K562 (cell line): ENCODE measurements at regions not wholly inside any gene's neighbourhood (a gene's known extent, or its start where the extent isn't known, plus 50 kb on each side); places are given as distances from the start of the nearest gene placed in this dataset.

Source experiments
- ATAC-seq: fragments of 200-7000 bp; cut with Tn5 transposase; 3 replicates; pipeline ENCODE4 v1.9.1; 2020; ENCODE audit warnings: moderate library complexity
- BruUV-seq: library from RNA; stranded (reverse); fragments of 400-500 nt; replicated peaks from 2 replicates; lab custom pipeline; 2021; lab: Mats Ljungman, UMichigan
- CTCF ChIA-PET: fragments of 300-600 bp; formaldehyde crosslinking; extraction: SDS; loops from one replicate; lab custom pipeline; 2021; ENCODE audit warnings: low intra/inter-chr PET ratio; lab: Yijun Ruan, JAX
- POLR2A ChIA-PET: fragments of 300-600, 350-650 bp; sonication (Branson Sonifier 250); formaldehyde crosslinking; extraction: SDS; loops from one replicate; lab custom pipeline; 2021; ENCODE audit warnings: antibody characterized with exemption, inconsistent platforms; lab: Yijun Ruan, JAX
- DNase-seq, 4 experiments: peaks; one replicate each; pipeline versions ENCODE4 v3.0.0 to v3.0.0-alpha.2; 2011 to 2018; ENCODE audit warnings: low spot score in 3 of 4, mixed read lengths in 3 of 4; ENCODE audit errors: extremely low read depth in 1 of 4
- FAIRE-seq: peaks from 2 replicates; lab custom pipeline; 2011; peaks lifted over from hg19 to GRCh38; lab: Jason Lieb, UNC
- H2AFZ ChIP-seq: 2 replicates; pipeline ENCODE4 v1.6.0; 2011; ENCODE audit warnings: low read depth, low read length, control low read depth, inconsistent platforms
- H3K27ac ChIP-seq: fragments of 200-600 bp; 3 replicates; pipeline ENCODE4 v1.8.0; 2011; ENCODE audit warnings: low read depth, mild to moderate bottlenecking, control low read depth, inconsistent platforms, low read length, moderate library complexity, mixed read lengths; ENCODE audit errors: extremely low read depth
- H3K27me3 ChIP-seq, 2 experiments: fragments of 300-600 bp in 1 of 2; 2 replicates in 1 of 2; 3 replicates in 1 of 2; pipeline versions ENCODE4 v1.6.0 to v1.8.0; 2011; ENCODE audit warnings: inconsistent platforms in 2 of 2, low read length in 2 of 2, mild to moderate bottlenecking in 1 of 2, mixed read lengths in 1 of 2, moderate library complexity in 1 of 2; ENCODE audit not compliant: control insufficient read depth in 2 of 2, insufficient read depth in 2 of 2
- H3K36me3 ChIP-seq: fragments of 300-600 bp; 3 replicates; pipeline ENCODE4 v1.8.0; 2011; ENCODE audit warnings: mild to moderate bottlenecking, low read length, inconsistent platforms; ENCODE audit not compliant: control insufficient read depth, insufficient read depth
- H3K4me1 ChIP-seq, 2 experiments: fragments of 200-600 bp in 1 of 2; replicated peaks in 1 of 2; 2 replicates in 1 of 2; 3 replicates in 1 of 2; pipeline versions ENCODE4 v1.5.1 to v1.8.0; 2011; ENCODE audit warnings: inconsistent platforms in 2 of 2, low read length in 2 of 2, mild to moderate bottlenecking in 1 of 2, mixed read lengths in 1 of 2, moderate library complexity in 1 of 2; ENCODE audit not compliant: control insufficient read depth in 2 of 2, insufficient read depth in 2 of 2
- H3K4me2 ChIP-seq: 2 replicates; pipeline ENCODE4 v1.6.1; 2011; ENCODE audit warnings: low read length, control low read depth, inconsistent platforms, mixed read lengths; ENCODE audit not compliant: insufficient read depth
- H3K4me3 ChIP-seq: fragments of 200-600 bp; sonication (generic), shearing (Covaris generic); 2 replicates; pipeline ENCODE4 v1.5.1; 2016; ENCODE audit warnings: control low read depth, inconsistent platforms
- H3K79me2 ChIP-seq: fragments of 200-600 bp; 3 replicates; pipeline ENCODE4 v1.8.0; 2011; ENCODE audit warnings: low read length, inconsistent platforms; ENCODE audit not compliant: control insufficient read depth, insufficient read depth
- H3K9ac ChIP-seq, 2 experiments: 2 replicates each; pipeline versions ENCODE4 v1.6.0 to v1.6.1; 2011; ENCODE audit warnings: low read depth in 2 of 2, low read length in 2 of 2, control low read depth in 1 of 2, inconsistent platforms in 1 of 2, mild to moderate bottlenecking in 1 of 2, mixed read lengths in 1 of 2; ENCODE audit not compliant: insufficient read depth in 1 of 2
- H3K9me1 ChIP-seq: one replicate; pipeline ENCODE4 v1.6.0; 2011; ENCODE audit warnings: inconsistent platforms, mild to moderate bottlenecking, low read length, moderate library complexity; ENCODE audit not compliant: control insufficient read depth, insufficient read depth
- H3K9me3 ChIP-seq: replicated peaks from 2 replicates; pipeline ENCODE4 v1.5.1; 2011; ENCODE audit warnings: low read depth, low read length, inconsistent platforms; ENCODE audit not compliant: control insufficient read depth, insufficient read depth
- H4K20me1 ChIP-seq: replicated peaks from 2 replicates; pipeline ENCODE4 v1.6.1; 2011; ENCODE audit warnings: low read length, inconsistent platforms, mixed read lengths; ENCODE audit not compliant: control insufficient read depth, insufficient read depth
- CBX8 ChIP-seq: fragments of 200-600 bp; sonication (generic); IDR thresholded peaks from 2 replicates; pipeline ENCODE4 v1.6.1; 2012; ENCODE audit warnings: borderline replicate concordance, mixed run types, low read depth, mild to moderate bottlenecking, moderate library complexity, mixed read lengths, low read length, control low read depth, inconsistent platforms; ENCODE audit not compliant: poor library complexity, severe bottlenecking; ENCODE audit errors: extremely low read depth
- CREM ChIP-seq: IDR thresholded peaks from 2 replicates; pipeline ENCODE4 v1.6.1; 2014; ENCODE audit warnings: antibody characterized with exemption, low read depth
- E4F1 ChIP-seq: fragments of 250-450 bp; sonication (Bioruptor Pico); IDR thresholded peaks from 2 replicates; pipeline ENCODE4 v1.5.0; 2021; ENCODE audit warnings: mild to moderate bottlenecking, borderline replicate concordance
- ELF2 ChIP-seq: fragments of 250-450 bp; sonication (Bioruptor Pico); IDR thresholded peaks from 2 replicates; pipeline ENCODE4 v1.5.0; 2021; ENCODE audit warnings: mild to moderate bottlenecking
- ETV1 ChIP-seq: fragments of 450-650 bp; conservative IDR thresholded peaks from 2 replicates; pipeline ENCODE4 v1.6.1; 2016; ENCODE audit warnings: missing genetic modification characterization, control low read depth, low read depth, missing compliant biosample characterization
- NR2C2 ChIP-seq, 2 experiments: fragments of 200-800 bp in 1 of 2; sonication (Bioruptor generic) in 1 of 2; sonication (generic) in 1 of 2; formaldehyde crosslinking in 1 of 2; IDR thresholded peaks; 2 replicates each; pipeline versions ENCODE4 v1.6.1 to v1.8.0; 2016 to 2022; ENCODE audit warnings: mild to moderate bottlenecking in 1 of 2, missing compliant biosample characterization in 1 of 2, missing genetic modification characterization in 1 of 2, missing genetic modification reagents in 1 of 2
- POLR2AphosphoS2 ChIP-seq: IDR thresholded peaks from 2 replicates; pipeline ENCODE4 v1.6.1; 2012; ENCODE audit warnings: low read length, improper control_type of control experiment
- PPARD ChIP-seq: fragments of 250-450 bp; sonication (Bioruptor Pico); IDR thresholded peaks from 2 replicates; pipeline ENCODE4 v1.8.0; 2022; ENCODE audit warnings: inconsistent platforms, mild to moderate bottlenecking, moderate library complexity
- SPI1 ChIP-seq: IDR thresholded peaks from 2 replicates; pipeline ENCODE4 v1.6.1; 2011; ENCODE audit warnings: low read depth, low read length, control low read depth, borderline replicate concordance
- SREBF2 ChIP-seq: sonication (generic); formaldehyde crosslinking; IDR thresholded peaks from 2 replicates; pipeline ENCODE4 v1.4.0; 2020; ENCODE audit warnings: mild to moderate bottlenecking, missing genetic modification reagents
- TARDBP ChIP-seq: fragments of 450-650 bp; IDR thresholded peaks from 2 replicates; pipeline ENCODE4 v1.6.1; 2016
- VEZF1 ChIP-seq: fragments of 200-800 bp; sonication (Bioruptor generic); IDR thresholded peaks from 2 replicates; pipeline ENCODE4 v1.6.1; 2017; ENCODE audit warnings: missing genetic modification characterization, missing compliant biosample characterization
- XRCC3 ChIP-seq: fragments of 450-650 bp; IDR thresholded peaks from 2 replicates; pipeline ENCODE4 v1.6.1; 2017; ENCODE audit warnings: mild to moderate bottlenecking, moderate library complexity
- ZBTB2 ChIP-seq: fragments of 450-650 bp; IDR thresholded peaks from 2 replicates; pipeline ENCODE4 v1.6.1; 2016; ENCODE audit warnings: antibody characterized with exemption
- ZNF583 ChIP-seq: fragments of 250-450 bp; sonication (Bioruptor Pico); IDR thresholded peaks from 2 replicates; pipeline ENCODE4 v1.4.0; 2020
- ZNF586 ChIP-seq: fragments of 450-650 bp; formaldehyde crosslinking; conservative IDR thresholded peaks from 2 replicates; pipeline ENCODE4 v1.4.0; 2020; ENCODE audit warnings: mild to moderate bottlenecking, moderate library complexity
- ZNF780A ChIP-seq: fragments of 250-450 bp; sonication (Bioruptor Pico); IDR thresholded peaks from 2 replicates; pipeline ENCODE4 v1.5.0; 2021; ENCODE audit warnings: mild to moderate bottlenecking
- ZSCAN32 ChIP-seq: fragments of 450-650 bp; formaldehyde crosslinking; IDR thresholded peaks from 2 replicates; pipeline ENCODE4 v1.4.0; 2020; ENCODE audit warnings: mild to moderate bottlenecking, moderate library complexity
- in situ Hi-C: fragments of 300-500 bp; cut with MboI; formaldehyde crosslinking; loops from 4 replicates; pipeline ENCODE4 v1.15.0; 2018; ENCODE audit warnings: inconsistent platforms, mixed read lengths
- intact Hi-C: fragments of 100-400 bp; cut with micrococcal nuclease; formaldehyde crosslinking; loops from 2 replicates; pipeline ENCODE4 v1.14.2; 2022

- no TSS peak for BruUV-seq
- no peak overlapping the region for H3K9ac ChIP-seq
- no peak for ATAC-seq
- intact Hi-C loops (loop anchor here (5.0 kb wide), 1 partner anchor 462 kb away; no protein-coding TSS in a partner anchor), in situ Hi-C loops (loop anchor here (25.0 kb wide), 2 partner anchors 398 to 698 kb away; no protein-coding TSS in a partner anchor)
- DNase-seq, result no peak
- H2AFZ ChIP-seq, result no peak overlapping the region
- ChIA-PET POLR2A (interaction anchor here (0.8 kb wide), 1 partner anchor 27 kb away, joined by 4 read pairs; no protein-coding TSS in a partner anchor), CTCF (interaction anchor here (2.3 to 3.0 kb wide), 2 partner anchors 100 to 408 kb away, joined by 12 to 22 read pairs; no protein-coding TSS in a partner anchor)
- no peaks in the 10 kb centered on the region for H3K79me2 ChIP-seq
- H3K27ac ChIP-seq, result no peak overlapping the region
- no peaks in the 10 kb centered on the region for H4K20me1 ChIP-seq
- H3K9me1 ChIP-seq, result no peaks in the 10 kb centered on the region
- H3K9me3 ChIP-seq, result peaks cover 5% of the 10 kb centered on the region; the same call in 1 of the 2 replicates
- H3K36me3 ChIP-seq, result no peaks in the 10 kb centered on the region
- H3K27me3 ChIP-seq, result no peaks in the 10 kb centered on the region
- no peak overlapping the region for H3K4me3 ChIP-seq
- H3K4me2 ChIP-seq, result no peak overlapping the region
- peaks cover 0 to 3% of the 10 kb centered on the region in 2 experiments; a peak in 1 of 5 replicates for H3K4me1 ChIP-seq
- FAIRE-seq, result no peak
- TF ChIP-seq PPARD (CRISPR knock-in tag), result no peak
- no peak for TF ChIP-seq NR2C2 (CRISPR knock-in tag; IDR thresholded peaks at IDR 0.05)
- TF ChIP-seq NR2C2 (tag; IDR thresholded peaks at IDR 0.05), result no peak
- TF ChIP-seq XRCC3, result no peak
- TF ChIP-seq ZNF586 (CRISPR knock-in tag), result no peak
- no peak for TF ChIP-seq E4F1
- TF ChIP-seq CREM, result no peak
- no peak for TF ChIP-seq ZBTB2
- no peak for TF ChIP-seq VEZF1 (CRISPR knock-in tag)
- no peak for TF ChIP-seq SREBF2 (CRISPR knock-in tag)
- no peak for TF ChIP-seq ZNF780A (CRISPR knock-in tag)
- no peak for TF ChIP-seq ZSCAN32 (CRISPR knock-in tag)
- no peak for TF ChIP-seq ETV1 (tag)
- TF ChIP-seq POLR2AphosphoS2, result no peak
- no peak for TF ChIP-seq ZNF583
- TF ChIP-seq ELF2, result no peak
- no peak for TF ChIP-seq CBX8
- TF ChIP-seq SPI1, result no peak
- TF ChIP-seq TARDBP, result no peak
Measured at GRCh38 chr7:113013761-113014449, 72.7 kb downstream of the GPR85 start.
